Prostate gland (tissue), 2 donors: ENCODE measurements at regions not wholly inside any gene's neighbourhood (a gene's known extent, or its start where the extent isn't known, plus 50 kb on each side); places are given as distances from the start of the nearest gene placed in this dataset.

ENCODE experiments used
- CTCF ChIP-seq, 4 experiments: fragments of 200-600 bp in 2 of 4; fragments of 450-650 bp in 2 of 4; sonication (generic) in 2 of 4; IDR thresholded peaks; 1 replicate in 3 of 4; 2 replicates in 1 of 4; pipeline ENCODE4 v1.5.1; 2016 to 2019; ENCODE audit warnings: antibody characterized with exemption in 4 of 4, mild to moderate bottlenecking in 2 of 4, moderate library complexity in 2 of 4
- POLR2A ChIP-seq: fragments of 450-650 bp; IDR thresholded peaks from one replicate; pipeline ENCODE4 v1.6.1; 2016; ENCODE audit warnings: antibody characterized with exemption, mild to moderate bottlenecking
- POLR2AphosphoS5 ChIP-seq: sonication (generic); formaldehyde crosslinking; IDR thresholded peaks from one replicate; pipeline ENCODE4 v1.6.1; 2017; ENCODE audit warnings: antibody characterized with exemption

GRCh38 chr21:38567970-38568360 lies 69.7 kb upstream of the ERG start:
- TF ChIP-seq CTCF (IDR thresholded peaks at IDR 0.05): no peak
- no peak for TF ChIP-seq POLR2AphosphoS5
- no peak for TF ChIP-seq POLR2A
